Choroid plexus epithelial cell (primary cell): ENCODE measurements at regions not wholly inside any gene's neighbourhood (a gene's known extent, or its start where the extent isn't known, plus 50 kb on each side); places are given as distances from the start of the nearest gene placed in this dataset.

ENCODE experiments used
- DNase-seq: peaks from one replicate; pipeline ENCODE4 v3.0.0-alpha.2; 2010; ENCODE audit warnings: low read depth
- H3K4me3 ChIP-seq: 2 replicates; pipeline ENCODE4 v1.5.1; 2011; ENCODE audit warnings: low read depth, mild to moderate bottlenecking, control low read depth, low read length, moderate library complexity
- CTCF ChIP-seq: conservative IDR thresholded peaks from 2 replicates; pipeline ENCODE4 v1.5.1; 2011; ENCODE audit warnings: low read depth, mild to moderate bottlenecking, control low read depth, inconsistent platforms, low read length, moderate library complexity

- H3K4me3 ChIP-seq, result no peak overlapping the region
- DNase-seq, result no peak
- no peak for TF ChIP-seq CTCF
These were observed 465.9 kb upstream of the TGFBR2 start for GRCh38 chr3:30140356-30141075.

GRCh38 chr3:30141178-30141581, 465.2 kb upstream of the TGFBR2 start:
- no peak for TF ChIP-seq CTCF
- no peak for DNase-seq
- no peak overlapping the region for H3K4me3 ChIP-seq

GRCh38 chr3:30141927-30142326, 464.5 kb upstream of the TGFBR2 start:
- no peak overlapping the region for H3K4me3 ChIP-seq
- no peak for DNase-seq
- TF ChIP-seq CTCF, result no peak

- DNase-seq, result peak; percentile 31
These were observed 463.5 kb upstream of the TGFBR2 start for GRCh38 chr3:30142946-30143345.

GRCh38 chr3:30145281-30145680, 461.1 kb upstream of the TGFBR2 start:
- TF ChIP-seq CTCF, result no peak
- no peak for DNase-seq

More at GRCh38 chr3:30142946-30143345, 463.5 kb upstream of the TGFBR2 start:
- no peak for TF ChIP-seq CTCF
- no peak overlapping the region for H3K4me3 ChIP-seq

GRCh38 chr3:30146978-30147377, 459.4 kb upstream of the TGFBR2 start:
- peak; percentile 25 for DNase-seq
- TF ChIP-seq CTCF, result no peak
- no peak overlapping the region for H3K4me3 ChIP-seq

More at GRCh38 chr3:30145281-30145680, 461.1 kb upstream of the TGFBR2 start:
- H3K4me3 ChIP-seq, result no peak overlapping the region

- H3K4me3 ChIP-seq, result no peak overlapping the region
- DNase-seq, result no peak
- no peak for TF ChIP-seq CTCF
These were observed 451.5 kb upstream of the TGFBR2 start for GRCh38 chr3:30154853-30155252.
